H9 (cell line): ENCODE measurements at regions not wholly inside any gene's neighbourhood (a gene's known extent, or its start where the extent isn't known, plus 50 kb on each side); places are given as distances from the start of the nearest gene placed in this dataset.

Experiments
- DNase-seq: peaks from one replicate; pipeline ENCODE4 v3.0.0-alpha.2; 2017
- H2AFZ ChIP-seq: one replicate; pipeline ENCODE4 v1.6.1; 2013; ENCODE audit warnings: mild to moderate bottlenecking, low read length, control low read depth, moderate library complexity
- H2AK5ac ChIP-seq: 2 replicates; pipeline ENCODE4 v1.6.1; 2013; ENCODE audit warnings: low read length, control low read depth, mixed read lengths; ENCODE audit not compliant: insufficient read length
- H2BK120ac ChIP-seq: one replicate; pipeline ENCODE4 v1.6.1; 2013; ENCODE audit warnings: low read depth, mild to moderate bottlenecking, low read length, control low read depth, inconsistent platforms; ENCODE audit not compliant: poor library complexity, severe bottlenecking
- H2BK12ac ChIP-seq: 2 replicates; pipeline ENCODE4 v1.6.1; 2013; ENCODE audit warnings: low read length, control low read depth, mixed read lengths, low read depth; ENCODE audit not compliant: insufficient read length
- H2BK15ac ChIP-seq: 2 replicates; pipeline ENCODE4 v1.6.1; 2013; ENCODE audit warnings: low read depth, low read length, control low read depth
- H2BK20ac ChIP-seq: one replicate; pipeline ENCODE4 v1.6.1; 2013; ENCODE audit warnings: low read depth, mild to moderate bottlenecking, low read length, control low read depth, inconsistent platforms; ENCODE audit not compliant: poor library complexity, severe bottlenecking
- H2BK5ac ChIP-seq: 2 replicates; pipeline ENCODE4 v1.6.1; 2013; ENCODE audit warnings: low read length, control low read depth, mixed read lengths; ENCODE audit not compliant: insufficient read length
- H3K14ac ChIP-seq: 2 replicates; pipeline ENCODE4 v1.6.1; 2013; ENCODE audit warnings: low read length, control low read depth; ENCODE audit not compliant: insufficient read depth
- H3K18ac ChIP-seq: 2 replicates; pipeline ENCODE4 v1.6.1; 2013; ENCODE audit warnings: low read depth, mild to moderate bottlenecking, mixed read lengths, low read length, control low read depth; ENCODE audit not compliant: insufficient read length
- H3K23ac ChIP-seq: 2 replicates; pipeline ENCODE4 v1.6.1; 2013; ENCODE audit warnings: low read length, control low read depth, mixed read lengths, low read depth; ENCODE audit not compliant: insufficient read length
- H3K23me2 ChIP-seq: 2 replicates; pipeline ENCODE4 v1.6.1; 2013; ENCODE audit warnings: low read depth, mild to moderate bottlenecking, mixed read lengths, low read length, control low read depth; ENCODE audit not compliant: insufficient read length, poor library complexity, severe bottlenecking
- H3K27ac ChIP-seq: 2 replicates; pipeline ENCODE4 v1.5.1; 2013; ENCODE audit warnings: low read length, control low read depth, mixed read lengths, low read depth; ENCODE audit not compliant: insufficient read length
- H3K27me3 ChIP-seq: 2 replicates; pipeline ENCODE4 v1.6.1; 2013; ENCODE audit warnings: low read length, control low read depth, inconsistent platforms; ENCODE audit not compliant: insufficient read depth
- H3K4ac ChIP-seq: 2 replicates; pipeline ENCODE4 v1.6.1; 2013; ENCODE audit warnings: low read depth, mild to moderate bottlenecking, control low read depth, inconsistent platforms, low read length, moderate library complexity
- H3K4me1 ChIP-seq: 2 replicates; pipeline ENCODE4 v1.6.1; 2013; ENCODE audit warnings: low read length, control low read depth, inconsistent platforms; ENCODE audit not compliant: insufficient read depth
- H3K4me2 ChIP-seq: 2 replicates; pipeline ENCODE4 v1.6.1; 2013; ENCODE audit warnings: low read length, control low read depth, mixed read lengths; ENCODE audit not compliant: insufficient read length, insufficient read depth
- H3K56ac ChIP-seq: 2 replicates; pipeline ENCODE4 v1.6.1; 2013; ENCODE audit warnings: low read depth, mild to moderate bottlenecking, mixed read lengths, low read length, control low read depth; ENCODE audit not compliant: insufficient read length
- H3K79me1 ChIP-seq: 2 replicates; pipeline ENCODE4 v1.6.1; 2013; ENCODE audit warnings: low read depth, mild to moderate bottlenecking, moderate library complexity, low read length, control low read depth, inconsistent platforms; ENCODE audit not compliant: insufficient read depth, poor library complexity, severe bottlenecking
- H3K79me2 ChIP-seq: 2 replicates; pipeline ENCODE4 v1.6.1; 2013; ENCODE audit warnings: low read length, control low read depth, inconsistent platforms; ENCODE audit not compliant: insufficient read depth
- H3K9ac ChIP-seq: 2 replicates; pipeline ENCODE4 v1.6.1; 2013; ENCODE audit warnings: low read length, control low read depth, mixed read lengths; ENCODE audit not compliant: insufficient read length; ENCODE audit errors: extremely low read depth
- H3K9me3 ChIP-seq: one replicate; pipeline ENCODE4 v1.6.1; 2013; ENCODE audit warnings: low read depth, low read length, inconsistent platforms; ENCODE audit not compliant: control insufficient read depth
- H3T11ph ChIP-seq: one replicate; pipeline ENCODE4 v1.6.1; 2013; ENCODE audit warnings: mild to moderate bottlenecking, low read length, control low read depth, inconsistent platforms
- H4K20me1 ChIP-seq: one replicate; pipeline ENCODE4 v1.6.1; 2013; ENCODE audit not compliant: control insufficient read depth, insufficient read length, insufficient read depth
- H4K5ac ChIP-seq: 2 replicates; pipeline ENCODE4 v1.6.1; 2013; ENCODE audit warnings: low read depth, mild to moderate bottlenecking, mixed read lengths, low read length, control low read depth; ENCODE audit not compliant: insufficient read length
- H4K8ac ChIP-seq: replicated peaks from 2 replicates; pipeline ENCODE4 v1.6.1; 2013; ENCODE audit warnings: low read length, control low read depth, mixed read lengths, low read depth; ENCODE audit not compliant: insufficient read length
- H4K91ac ChIP-seq: 2 replicates; pipeline ENCODE4 v1.6.1; 2013; ENCODE audit warnings: low read depth, mild to moderate bottlenecking, moderate library complexity, mixed read lengths, low read length, control low read depth; ENCODE audit not compliant: insufficient read length
- H3K27ac Mint-ChIP-seq, 3 experiments: 2 replicates in 2 of 3; 3 replicates in 1 of 3; pipeline ENCODE4 v1.8.0; 2020 to 2021; ENCODE audit warnings: mixed read lengths in 3 of 3, mild to moderate bottlenecking in 1 of 3, moderate library complexity in 1 of 3
- H3K27me3 Mint-ChIP-seq: 2 replicates; pipeline ENCODE4 v1.8.0; 2021; ENCODE audit warnings: low read depth, mild to moderate bottlenecking, moderate library complexity, mixed read lengths
- H3K36me3 Mint-ChIP-seq, 3 experiments: 2 replicates in 2 of 3; 3 replicates in 1 of 3; pipeline ENCODE4 v1.8.0; 2020 to 2021; ENCODE audit warnings: low read depth in 3 of 3, mixed read lengths in 3 of 3; ENCODE audit not compliant: insufficient read depth in 1 of 3
- H3K4me1 Mint-ChIP-seq, 2 experiments: 2 replicates each; pipeline ENCODE4 v1.8.0; 2020; ENCODE audit warnings: mixed read lengths in 2 of 2
- H3K4me3 Mint-ChIP-seq, 2 experiments: 2 replicates in 1 of 2; 3 replicates in 1 of 2; pipeline ENCODE4 v1.8.0; 2020 to 2021; ENCODE audit warnings: mild to moderate bottlenecking in 2 of 2, mixed read lengths in 2 of 2, moderate library complexity in 1 of 2
- H3K9me3 Mint-ChIP-seq, 2 experiments: 2 replicates in 1 of 2; 3 replicates in 1 of 2; pipeline ENCODE4 v1.8.0; 2020; ENCODE audit warnings: mild to moderate bottlenecking in 2 of 2, mixed read lengths in 2 of 2, moderate library complexity in 1 of 2
- WGBS: extraction: QIAGEN DNeasy Blood & Tissue Kit; methylation state at CpG from one replicate; pipeline ENCODE4 v1.1.7; 2013; ENCODE audit warnings: missing lambda C conversion rate, low lambda C conversion rate, mixed read lengths; ENCODE audit not compliant: insufficient read length; ENCODE audit errors: extremely low coverage; 5-methylcytosine and 5-hydroxymethylcytosine counted together
- TF ChIP-seq, protein P1 (sequence below): fragments of 200-600 bp; sonication (generic); conservative IDR thresholded peaks from 3 replicates; pipeline ENCODE4 v1.8.0; 2021; ENCODE audit warnings: antibody characterized with exemption, mild to moderate bottlenecking

GRCh38 chr13:74200081-74200480 lies 65.9 kb upstream of the KLF12 start:
- Histone ChIP-seq H3K79me1 (no peaks in the 10 kb centered on the region), H3K4me2 (no peak overlapping the region), H3K27me3 (no peaks in the 10 kb centered on the region), H4K91ac (no peak overlapping the region), H3K9ac (no peak overlapping the region), H2AK5ac (no peak overlapping the region), H2BK20ac (no peak overlapping the region), H3K9me3 (no peaks in the 10 kb centered on the region), H3T11ph (no peak overlapping the region), H4K20me1 (no peaks in the 10 kb centered on the region), H3K14ac (no peak overlapping the region), H3K79me2 (no peaks in the 10 kb centered on the region), H3K23me2 (no peaks in the 10 kb centered on the region), H3K4me1 (no peaks in the 10 kb centered on the region), H2BK5ac (no peak overlapping the region), H3K27ac (no peak overlapping the region), H2BK15ac (no peak overlapping the region), H2AFZ (no peak overlapping the region), H3K4ac (no peak overlapping the region), H3K56ac (no peak overlapping the region), H2BK12ac (no peak overlapping the region), H2BK120ac (no peak overlapping the region), H3K23ac (no peak overlapping the region), H3K18ac (no peak overlapping the region), H4K8ac (no peak overlapping the region), H4K5ac (no peak overlapping the region)
- H3K9me3 Mint-ChIP-seq: peaks cover 3 to 16% of the 10 kb centered on the region in 2 experiments
- no peak overlapping the region for H3K4me3 Mint-ChIP-seq
- H3K36me3 Mint-ChIP-seq: peaks cover 0 to 12% (median 5%) of the 10 kb centered on the region in 3 experiments; a peak in 1 of 7 replicates
- H3K27ac Mint-ChIP-seq: no peak overlapping the region
- WGBS: no CpG with 5 or more reads among the region's 1 CpG
- no peak for DNase-seq
- TF ChIP-seq, protein P1, sequence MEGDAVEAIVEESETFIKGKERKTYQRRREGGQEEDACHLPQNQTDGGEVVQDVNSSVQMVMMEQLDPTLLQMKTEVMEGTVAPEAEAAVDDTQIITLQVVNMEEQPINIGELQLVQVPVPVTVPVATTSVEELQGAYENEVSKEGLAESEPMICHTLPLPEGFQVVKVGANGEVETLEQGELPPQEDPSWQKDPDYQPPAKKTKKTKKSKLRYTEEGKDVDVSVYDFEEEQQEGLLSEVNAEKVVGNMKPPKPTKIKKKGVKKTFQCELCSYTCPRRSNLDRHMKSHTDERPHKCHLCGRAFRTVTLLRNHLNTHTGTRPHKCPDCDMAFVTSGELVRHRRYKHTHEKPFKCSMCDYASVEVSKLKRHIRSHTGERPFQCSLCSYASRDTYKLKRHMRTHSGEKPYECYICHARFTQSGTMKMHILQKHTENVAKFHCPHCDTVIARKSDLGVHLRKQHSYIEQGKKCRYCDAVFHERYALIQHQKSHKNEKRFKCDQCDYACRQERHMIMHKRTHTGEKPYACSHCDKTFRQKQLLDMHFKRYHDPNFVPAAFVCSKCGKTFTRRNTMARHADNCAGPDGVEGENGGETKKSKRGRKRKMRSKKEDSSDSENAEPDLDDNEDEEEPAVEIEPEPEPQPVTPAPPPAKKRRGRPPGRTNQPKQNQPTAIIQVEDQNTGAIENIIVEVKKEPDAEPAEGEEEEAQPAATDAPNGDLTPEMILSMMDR: no peak
- H3K27me3 Mint-ChIP-seq: no peaks in the 10 kb centered on the region
- H3K4me1 Mint-ChIP-seq: peaks cover 4 to 5% of the 10 kb centered on the region in 2 experiments
